Smooth muscle cell (in vitro differentiated cells): ENCODE measurements at regions not wholly inside any gene's neighbourhood (a gene's known extent, or its start where the extent isn't known, plus 50 kb on each side); places are given as distances from the start of the nearest gene placed in this dataset.

Experiments
- DNase-seq: peaks from one replicate; lab custom pipeline; 2025; ENCODE audit not compliant: unreplicated experiment; lab: John Stamatoyannopoulos, UW
- H2AFZ ChIP-seq: fragments of 200-600 bp; sonication (generic); 2 replicates; pipeline ENCODE4 v1.6.0; 2016; ENCODE audit warnings: antibody characterized with exemption, low read depth, mild to moderate bottlenecking
- H3F3A ChIP-seq: fragments of 200-600 bp; sonication (generic); 2 replicates; pipeline ENCODE4 v1.6.0; 2017; ENCODE audit warnings: antibody characterized with exemption, low read depth
- H3K27ac ChIP-seq: fragments of 200-600 bp; sonication (generic); 2 replicates; pipeline ENCODE4 v1.5.1; 2016; ENCODE audit warnings: low read depth, mild to moderate bottlenecking
- H3K27me3 ChIP-seq: fragments of 200-600 bp; sonication (generic); 2 replicates; pipeline ENCODE4 v1.6.1; 2016; ENCODE audit warnings: low read depth, mild to moderate bottlenecking
- H3K36me3 ChIP-seq: fragments of 200-600 bp; sonication (generic); 2 replicates; pipeline ENCODE4 v1.5.1; 2016; ENCODE audit warnings: low read depth
- H3K4me1 ChIP-seq: fragments of 200-600 bp; sonication (generic); 2 replicates; pipeline ENCODE4 v1.5.1; 2016; ENCODE audit warnings: low read depth
- H3K4me2 ChIP-seq: fragments of 200-600 bp; sonication (generic); 2 replicates; pipeline ENCODE4 v1.6.0; 2016; ENCODE audit warnings: mild to moderate bottlenecking
- H3K4me3 ChIP-seq: fragments of 200-600 bp; sonication (generic); 2 replicates; pipeline ENCODE4 v1.5.1; 2016; ENCODE audit warnings: mild to moderate bottlenecking
- H3K79me2 ChIP-seq: fragments of 200-600 bp; sonication (generic); 2 replicates; pipeline ENCODE4 v1.6.0; 2016; ENCODE audit warnings: low read depth, mild to moderate bottlenecking
- H3K9ac ChIP-seq: fragments of 200-600 bp; sonication (generic); 2 replicates; pipeline ENCODE4 v1.6.0; 2016; ENCODE audit warnings: low read depth
- H3K9me3 ChIP-seq: fragments of 200-600 bp; sonication (generic); replicated peaks from 2 replicates; pipeline ENCODE4 v1.5.1; 2016; ENCODE audit warnings: low read depth
- H4K20me1 ChIP-seq: fragments of 200-600 bp; sonication (generic); 2 replicates; pipeline ENCODE4 v1.6.0; 2016; ENCODE audit warnings: low read depth
- WGBS: methylation state at CpG from one replicate; pipeline ENCODE4 v1.1.7; 2016; ENCODE audit warnings: low lambda C conversion rate; 5-methylcytosine and 5-hydroxymethylcytosine counted together
- TF ChIP-seq, protein P1 (sequence below): fragments of 200-600 bp; sonication (generic); IDR thresholded peaks from 2 replicates; pipeline ENCODE4 v1.5.1; 2017; ENCODE audit warnings: borderline replicate concordance, mild to moderate bottlenecking, antibody characterized with exemption; ENCODE audit not compliant: insufficient read depth, poor library complexity, severe bottlenecking

- no peak for DNase-seq
- no peak overlapping the region for H3K4me3 ChIP-seq
- TF ChIP-seq, protein P1, sequence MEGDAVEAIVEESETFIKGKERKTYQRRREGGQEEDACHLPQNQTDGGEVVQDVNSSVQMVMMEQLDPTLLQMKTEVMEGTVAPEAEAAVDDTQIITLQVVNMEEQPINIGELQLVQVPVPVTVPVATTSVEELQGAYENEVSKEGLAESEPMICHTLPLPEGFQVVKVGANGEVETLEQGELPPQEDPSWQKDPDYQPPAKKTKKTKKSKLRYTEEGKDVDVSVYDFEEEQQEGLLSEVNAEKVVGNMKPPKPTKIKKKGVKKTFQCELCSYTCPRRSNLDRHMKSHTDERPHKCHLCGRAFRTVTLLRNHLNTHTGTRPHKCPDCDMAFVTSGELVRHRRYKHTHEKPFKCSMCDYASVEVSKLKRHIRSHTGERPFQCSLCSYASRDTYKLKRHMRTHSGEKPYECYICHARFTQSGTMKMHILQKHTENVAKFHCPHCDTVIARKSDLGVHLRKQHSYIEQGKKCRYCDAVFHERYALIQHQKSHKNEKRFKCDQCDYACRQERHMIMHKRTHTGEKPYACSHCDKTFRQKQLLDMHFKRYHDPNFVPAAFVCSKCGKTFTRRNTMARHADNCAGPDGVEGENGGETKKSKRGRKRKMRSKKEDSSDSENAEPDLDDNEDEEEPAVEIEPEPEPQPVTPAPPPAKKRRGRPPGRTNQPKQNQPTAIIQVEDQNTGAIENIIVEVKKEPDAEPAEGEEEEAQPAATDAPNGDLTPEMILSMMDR, result no peak
These were observed 508.2 kb downstream of the TNS1 start for GRCh38 chr2:217494557-217494956.

GRCh38 chr2:217491271-217491670 is 511.5 kb downstream of the TNS1 start:
- Histone ChIP-seq H2AFZ (peak overlapping the region; percentile 27), H3K27me3 (no peaks in the 10 kb centered on the region), H3K4me2 (no peak overlapping the region), H3K4me1 (no peaks in the 10 kb centered on the region), H3F3A (no peaks in the 10 kb centered on the region), H4K20me1 (no peaks in the 10 kb centered on the region), H3K9ac (no peak overlapping the region), H3K4me3 (no peak overlapping the region), H3K27ac (no peak overlapping the region), H3K9me3 (no peaks in the 10 kb centered on the region), H3K79me2 (no peaks in the 10 kb centered on the region), H3K36me3 (no peaks in the 10 kb centered on the region)
- 21% methylated on average over 2 of the region's 2 CpGs for WGBS
- TF ChIP-seq, protein P1, result no peak
- DNase-seq, result no peak

More at GRCh38 chr2:217494557-217494956, 508.2 kb downstream of the TNS1 start:
- no peaks in the 10 kb centered on the region for H3K9me3 ChIP-seq
- no peaks in the 10 kb centered on the region for H3K4me1 ChIP-seq
- H2AFZ ChIP-seq, result no peak overlapping the region
- H3K9ac ChIP-seq, result no peak overlapping the region
- no peak overlapping the region for H3K27ac ChIP-seq
- H3K36me3 ChIP-seq, result no peaks in the 10 kb centered on the region
- H4K20me1 ChIP-seq, result no peaks in the 10 kb centered on the region
- WGBS, result 99% methylated on average over 4 of the region's 4 CpGs
- no peaks in the 10 kb centered on the region for H3K27me3 ChIP-seq
- H3K79me2 ChIP-seq, result no peaks in the 10 kb centered on the region
- H3F3A ChIP-seq, result no peaks in the 10 kb centered on the region
- no peak overlapping the region for H3K4me2 ChIP-seq

- no peak overlapping the region for H3K4me3 ChIP-seq
- H3F3A ChIP-seq, result no peaks in the 10 kb centered on the region
- H3K4me2 ChIP-seq, result no peak overlapping the region
- no peak for DNase-seq
- WGBS, result 83% methylated on average over 25 of the region's 25 CpGs
- no peak overlapping the region for H3K9ac ChIP-seq
- H2AFZ ChIP-seq, result no peak overlapping the region
- no peaks in the 10 kb centered on the region for H3K4me1 ChIP-seq
- no peaks in the 10 kb centered on the region for H3K79me2 ChIP-seq
- H3K36me3 ChIP-seq, result no peaks in the 10 kb centered on the region
- H3K27ac ChIP-seq, result no peak overlapping the region
- H3K9me3 ChIP-seq, result no peaks in the 10 kb centered on the region
- TF ChIP-seq, protein P1, result no peak
- H4K20me1 ChIP-seq, result no peaks in the 10 kb centered on the region
- no peaks in the 10 kb centered on the region for H3K27me3 ChIP-seq
These were observed 513.4 kb downstream of the TNS1 start for GRCh38 chr2:217489145-217489960.

- no peak overlapping the region for H2AFZ ChIP-seq
- H3K27ac ChIP-seq, result no peak overlapping the region
- WGBS, result 83% methylated on average over 1 of the region's 1 CpG
These were observed 518.7 kb downstream of the TNS1 start for GRCh38 chr2:217484046-217484445.

More at GRCh38 chr2:217484046-217484445, 518.7 kb downstream of the TNS1 start:
- H3K9me3 ChIP-seq, result no peaks in the 10 kb centered on the region
- no peak overlapping the region for H3K9ac ChIP-seq
- no peaks in the 10 kb centered on the region for H3F3A ChIP-seq
- TF ChIP-seq, protein P1, result no peak
- H3K4me2 ChIP-seq, result no peak overlapping the region
- peaks cover 4% of the 10 kb centered on the region for H3K4me1 ChIP-seq
- H3K27me3 ChIP-seq, result no peaks in the 10 kb centered on the region
- no peaks in the 10 kb centered on the region for H3K79me2 ChIP-seq
- DNase-seq, result no peak
- no peaks in the 10 kb centered on the region for H4K20me1 ChIP-seq
- no peaks in the 10 kb centered on the region for H3K36me3 ChIP-seq
- H3K4me3 ChIP-seq, result no peak overlapping the region
